ENCODE measurements at regions not wholly inside any gene's neighbourhood (a gene's known extent, or its start where the extent isn't known, plus 50 kb on each side); places are given as distances from the start of the nearest gene placed in this dataset.

DNA sequence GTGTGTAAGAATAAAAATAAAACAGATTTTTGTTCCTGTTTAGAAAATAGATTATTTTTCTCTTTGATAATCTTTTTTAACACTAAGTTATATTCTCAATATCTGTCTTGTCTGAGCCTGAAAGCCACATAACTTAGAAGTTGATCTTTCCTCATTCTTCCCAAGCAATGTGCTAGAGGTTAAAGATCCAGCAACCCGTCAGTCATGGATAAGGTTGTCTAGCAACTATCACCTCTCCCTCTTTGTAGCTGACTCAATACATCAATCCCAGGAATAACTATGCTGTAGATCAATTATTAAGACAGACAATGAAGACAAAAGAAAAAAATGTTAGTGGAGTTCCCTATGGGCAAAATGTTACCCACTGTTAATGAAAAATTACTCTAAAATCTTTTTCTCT lies 813.1 kb upstream of the CCDC179 start:
- TF ChIP-seq, protein P1, sequence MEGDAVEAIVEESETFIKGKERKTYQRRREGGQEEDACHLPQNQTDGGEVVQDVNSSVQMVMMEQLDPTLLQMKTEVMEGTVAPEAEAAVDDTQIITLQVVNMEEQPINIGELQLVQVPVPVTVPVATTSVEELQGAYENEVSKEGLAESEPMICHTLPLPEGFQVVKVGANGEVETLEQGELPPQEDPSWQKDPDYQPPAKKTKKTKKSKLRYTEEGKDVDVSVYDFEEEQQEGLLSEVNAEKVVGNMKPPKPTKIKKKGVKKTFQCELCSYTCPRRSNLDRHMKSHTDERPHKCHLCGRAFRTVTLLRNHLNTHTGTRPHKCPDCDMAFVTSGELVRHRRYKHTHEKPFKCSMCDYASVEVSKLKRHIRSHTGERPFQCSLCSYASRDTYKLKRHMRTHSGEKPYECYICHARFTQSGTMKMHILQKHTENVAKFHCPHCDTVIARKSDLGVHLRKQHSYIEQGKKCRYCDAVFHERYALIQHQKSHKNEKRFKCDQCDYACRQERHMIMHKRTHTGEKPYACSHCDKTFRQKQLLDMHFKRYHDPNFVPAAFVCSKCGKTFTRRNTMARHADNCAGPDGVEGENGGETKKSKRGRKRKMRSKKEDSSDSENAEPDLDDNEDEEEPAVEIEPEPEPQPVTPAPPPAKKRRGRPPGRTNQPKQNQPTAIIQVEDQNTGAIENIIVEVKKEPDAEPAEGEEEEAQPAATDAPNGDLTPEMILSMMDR (IDR thresholded peaks at IDR 0.05; ENCODE audit: low read depth, low read length): no peak
- no peak overlapping the region for H3K4me3 ChIP-seq (ENCODE audit: low read depth, low read length)

- no peak overlapping the region for H3K4me3 ChIP-seq (ENCODE audit: low read depth, low read length)
- TF ChIP-seq, protein P1 (IDR thresholded peaks at IDR 0.05; ENCODE audit: low read depth, low read length): no peak
Observed at GRCh38 chr11:23674866-23675265, 814.6 kb upstream of the CCDC179 start.

- no peak overlapping the region for H3K4me3 ChIP-seq (ENCODE audit: low read depth, low read length)
- TF ChIP-seq, protein P1 (IDR thresholded peaks at IDR 0.05; ENCODE audit: low read depth, low read length): no peak
Observed at GRCh38 chr11:23679041-23679440, 817.8 kb upstream of the LUZP2 start.

- H3K4me3 ChIP-seq (ENCODE audit: low read depth, low read length): no peak overlapping the region
- TF ChIP-seq, protein P1 (IDR thresholded peaks at IDR 0.05; ENCODE audit: low read depth, low read length): no peak
Observed at GRCh38 chr11:23679981-23680380, 816.9 kb upstream of the LUZP2 start.

- H3K4me3 ChIP-seq (ENCODE audit: low read depth, low read length): no peak overlapping the region
- TF ChIP-seq, protein P1 (IDR thresholded peaks at IDR 0.05; ENCODE audit: low read depth, low read length): no peak
Observed at GRCh38 chr11:23680488-23681230, 816.2 kb upstream of the LUZP2 start.

DNA sequence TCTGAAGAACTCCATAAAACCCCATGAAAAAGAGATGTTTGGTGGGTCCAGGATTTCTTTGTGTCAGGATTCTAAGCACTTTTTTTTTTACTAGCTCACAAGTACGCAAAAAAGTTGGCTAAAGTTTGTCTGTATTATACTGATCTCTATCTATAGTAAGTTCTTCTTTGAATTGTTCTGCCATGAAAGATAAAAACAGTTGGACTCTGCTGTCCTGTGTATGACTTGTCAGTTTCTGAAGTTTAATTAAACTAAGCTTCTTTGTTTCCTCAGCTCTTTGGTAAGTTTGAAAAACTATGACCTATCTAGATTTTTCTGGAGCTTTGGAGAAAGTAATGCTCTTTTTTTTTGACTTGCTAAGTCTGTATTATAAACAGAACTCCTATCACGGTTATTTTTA lies 812.2 kb upstream of the LUZP2 start:
- TF ChIP-seq, protein P1 (IDR thresholded peaks at IDR 0.05; ENCODE audit: low read depth, low read length): no peak
- H3K4me3 ChIP-seq (ENCODE audit: low read depth, low read length): no peak overlapping the region

- TF ChIP-seq, protein P1 (IDR thresholded peaks at IDR 0.05; ENCODE audit: low read depth, low read length): no peak
- H3K4me3 ChIP-seq (ENCODE audit: low read depth, low read length): no peak overlapping the region
Observed at GRCh38 chr11:23687991-23688390, 808.9 kb upstream of the LUZP2 start.
